Spleen (tissue), 7 donors: ENCODE measurements at regions not wholly inside any gene's neighbourhood (a gene's known extent, or its start where the extent isn't known, plus 50 kb on each side); places are given as distances from the start of the nearest gene placed in this dataset.

Experiments used
- POLR2A ChIP-seq, 3 donors: fragments of 450-650 bp; IDR thresholded peaks; one replicate each; pipeline ENCODE4 v1.5.1; 2017; ENCODE audit warnings: antibody characterized with exemption in 3 of 3, mild to moderate bottlenecking in 1 of 3
- TF ChIP-seq, protein P1 (sequence below), 11 experiments: fragments of 200-600 bp in 7 of 11; fragments of 450-650 bp in 4 of 11; sonication (generic) in 4 of 11; IDR thresholded peaks in 8 of 11; conservative IDR thresholded peaks in 3 of 11; 1 replicate in 7 of 11; 2 replicates in 4 of 11; pipeline versions ENCODE4 v1.4.0 to v1.8.0; 2016 to 2021; ENCODE audit warnings: antibody characterized with exemption in 11 of 11, inconsistent platforms in 4 of 11, mild to moderate bottlenecking in 1 of 11
- donor health status: DM: no; HTN: no; CAD: no; lungs with moderate emphysema.
- donor health status: DM: no; HTN: no; CAD: no.
- donor health status: DM: no; HTN: no; CAD: no.

DNA sequence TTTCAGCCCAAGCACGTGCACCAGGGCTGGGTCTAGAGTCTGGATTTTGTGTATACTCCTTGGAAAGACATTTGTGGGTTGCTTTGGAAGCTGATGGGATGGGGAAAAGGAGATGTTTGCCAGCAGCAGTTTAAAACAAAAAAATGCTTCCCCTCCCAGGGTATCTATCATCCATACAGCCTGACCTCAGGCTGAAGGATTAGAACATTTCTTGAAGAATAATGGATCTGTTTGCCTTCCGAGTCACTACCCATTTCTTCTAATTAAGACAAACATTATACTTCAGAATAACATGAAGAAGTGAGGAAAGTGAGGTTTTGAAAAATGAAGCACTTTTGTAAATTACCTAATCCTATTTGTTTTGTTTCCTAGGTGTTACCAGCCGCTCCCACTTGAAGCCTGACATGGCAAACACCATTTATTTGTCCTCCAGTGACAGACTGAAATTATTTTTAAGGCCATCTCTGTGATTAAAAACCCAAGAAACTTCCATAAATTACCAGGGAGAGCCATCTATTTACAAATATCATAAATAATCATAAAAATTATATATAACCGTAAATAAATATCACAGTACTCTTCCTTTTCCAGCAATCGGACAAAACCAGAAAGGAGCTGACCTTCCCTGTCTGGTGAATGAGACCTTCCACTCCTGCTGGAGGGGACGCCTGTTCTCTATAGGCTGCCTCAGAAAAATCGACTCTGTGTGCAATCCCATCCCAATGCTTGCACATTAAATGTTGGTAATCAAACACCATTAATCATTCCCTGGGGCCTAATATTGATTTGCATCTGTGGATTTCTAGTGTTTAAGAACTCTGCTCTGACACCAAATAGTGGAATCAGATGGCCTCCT is 106.8 kb downstream of the C1D start:
- no peak for TF ChIP-seq POLR2A (IDR thresholded peaks at IDR 0.05)
- TF ChIP-seq, protein P1, sequence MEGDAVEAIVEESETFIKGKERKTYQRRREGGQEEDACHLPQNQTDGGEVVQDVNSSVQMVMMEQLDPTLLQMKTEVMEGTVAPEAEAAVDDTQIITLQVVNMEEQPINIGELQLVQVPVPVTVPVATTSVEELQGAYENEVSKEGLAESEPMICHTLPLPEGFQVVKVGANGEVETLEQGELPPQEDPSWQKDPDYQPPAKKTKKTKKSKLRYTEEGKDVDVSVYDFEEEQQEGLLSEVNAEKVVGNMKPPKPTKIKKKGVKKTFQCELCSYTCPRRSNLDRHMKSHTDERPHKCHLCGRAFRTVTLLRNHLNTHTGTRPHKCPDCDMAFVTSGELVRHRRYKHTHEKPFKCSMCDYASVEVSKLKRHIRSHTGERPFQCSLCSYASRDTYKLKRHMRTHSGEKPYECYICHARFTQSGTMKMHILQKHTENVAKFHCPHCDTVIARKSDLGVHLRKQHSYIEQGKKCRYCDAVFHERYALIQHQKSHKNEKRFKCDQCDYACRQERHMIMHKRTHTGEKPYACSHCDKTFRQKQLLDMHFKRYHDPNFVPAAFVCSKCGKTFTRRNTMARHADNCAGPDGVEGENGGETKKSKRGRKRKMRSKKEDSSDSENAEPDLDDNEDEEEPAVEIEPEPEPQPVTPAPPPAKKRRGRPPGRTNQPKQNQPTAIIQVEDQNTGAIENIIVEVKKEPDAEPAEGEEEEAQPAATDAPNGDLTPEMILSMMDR (IDR thresholded peaks at IDR 0.05 in 8 of 11, conservative IDR thresholded peaks at IDR 0.05 in 3 of 11) = no peak
